IMR-90 (cell line): ENCODE measurements at regions not wholly inside any gene's neighbourhood (a gene's known extent, or its start where the extent isn't known, plus 50 kb on each side); places are given as distances from the start of the nearest gene placed in this dataset.

Experiments used
- ATAC-seq: fragments of 200-7000 bp; cut with Tn5 transposase; 2 replicates; pipeline ENCODE4 v1.9.1; 2020; ENCODE audit warnings: low read depth, mild to moderate bottlenecking, moderate library complexity
- BruUV-seq: library from RNA; stranded (reverse); fragments of 400-500 nt; replicated peaks from 2 replicates; lab custom pipeline; 2021; lab: Mats Ljungman, UMichigan
- CTCF ChIA-PET: fragments of 300-600 bp; formaldehyde crosslinking; extraction: SDS; loops from one replicate; lab custom pipeline; 2021; ENCODE audit warnings: antibody characterized with exemption; lab: Yijun Ruan, JAX
- POLR2A ChIA-PET: fragments of 300-600 bp; sonication (Branson Sonifier 250); formaldehyde crosslinking; loops from one replicate; lab custom pipeline; 2022; ENCODE audit warnings: antibody characterized with exemption; ENCODE audit not compliant: unreplicated experiment; lab: Charles Lee
- DNase-seq: peaks from one replicate; pipeline ENCODE4 v3.0.0; 2013
- H2AFZ ChIP-seq: replicated peaks from 2 replicates; pipeline ENCODE3; 2013; ENCODE audit warnings: low read length, mild to moderate bottlenecking; ENCODE audit not compliant: poor library complexity
- H2AK5ac ChIP-seq: 2 replicates; pipeline ENCODE4 v1.6.1; 2013; ENCODE audit warnings: low read depth, low read length, inconsistent platforms
- H2AK9ac ChIP-seq: replicated peaks from 2 replicates; pipeline ENCODE3; 2013; ENCODE audit warnings: mild to moderate bottlenecking, low read depth, low read length, moderate library complexity; ENCODE audit not compliant: poor library complexity
- H2BK120ac ChIP-seq: 2 replicates; pipeline ENCODE4 v1.6.1; 2013; ENCODE audit warnings: low read depth, low read length, inconsistent platforms
- H2BK15ac ChIP-seq: 3 replicates; pipeline ENCODE4 v1.6.1; 2013; ENCODE audit warnings: low read depth, low read length, inconsistent platforms
- H2BK20ac ChIP-seq: 2 replicates; pipeline ENCODE4 v1.6.1; 2013; ENCODE audit warnings: low read depth, mild to moderate bottlenecking, inconsistent platforms, low read length, moderate library complexity
- H2BK5ac ChIP-seq: 2 replicates; pipeline ENCODE4 v1.6.1; 2013; ENCODE audit warnings: mild to moderate bottlenecking, low read depth, low read length, inconsistent platforms; ENCODE audit not compliant: poor library complexity, severe bottlenecking
- H3K14ac ChIP-seq: replicated peaks from 2 replicates; pipeline ENCODE4 v1.6.1; 2013; ENCODE audit warnings: low read depth, low read length, inconsistent platforms
- H3K18ac ChIP-seq: 2 replicates; pipeline ENCODE4 v1.6.1; 2013; ENCODE audit warnings: low read depth, low read length, control low read depth
- H3K23ac ChIP-seq: 2 replicates; pipeline ENCODE4 v1.6.1; 2013; ENCODE audit warnings: low read depth, low read length, inconsistent platforms
- H3K27ac ChIP-seq: 2 replicates; pipeline ENCODE4 v1.5.1; 2013; ENCODE audit warnings: mild to moderate bottlenecking, control low read depth, low read length; ENCODE audit not compliant: insufficient read depth
- H3K27me3 ChIP-seq: 2 replicates; pipeline ENCODE4 v1.6.1; 2013; ENCODE audit warnings: low read length; ENCODE audit not compliant: control insufficient read depth, insufficient read depth
- H3K36me3 ChIP-seq: 2 replicates; pipeline ENCODE4 v1.6.1; 2013; ENCODE audit warnings: low read length, mixed read lengths; ENCODE audit not compliant: control insufficient read depth, insufficient read depth
- H3K4ac ChIP-seq: 2 replicates; pipeline ENCODE4 v1.6.1; 2013; ENCODE audit warnings: low read depth, low read length, inconsistent platforms
- H3K4me1 ChIP-seq: 2 replicates; pipeline ENCODE4 v1.6.1; 2013; ENCODE audit warnings: low read length, mixed read lengths; ENCODE audit not compliant: control insufficient read depth, insufficient read depth
- H3K4me2 ChIP-seq: 2 replicates; pipeline ENCODE4 v1.6.1; 2013; ENCODE audit warnings: low read depth, mild to moderate bottlenecking, control low read depth, low read length, moderate library complexity
- H3K4me3 ChIP-seq: 2 replicates; pipeline ENCODE4 v1.5.1; 2013; ENCODE audit warnings: low read depth, mild to moderate bottlenecking, control low read depth, low read length, moderate library complexity; ENCODE audit not compliant: insufficient read depth
- H3K56ac ChIP-seq: 2 replicates; pipeline ENCODE4 v1.6.1; 2013; ENCODE audit warnings: low read length, inconsistent platforms; ENCODE audit not compliant: insufficient read depth; ENCODE audit errors: extremely low read depth
- H3K79me1 ChIP-seq, 2 experiments: 2 replicates each; pipeline ENCODE4 v1.6.1; 2013; ENCODE audit warnings: low read length in 2 of 2, inconsistent platforms in 1 of 2, low read depth in 1 of 2
- H3K9ac ChIP-seq: 2 replicates; pipeline ENCODE4 v1.6.1; 2013; ENCODE audit warnings: low read depth, low read length, control low read depth
- H3K9me1 ChIP-seq: 2 replicates; pipeline ENCODE4 v1.6.1; 2013; ENCODE audit warnings: low read length, inconsistent platforms; ENCODE audit not compliant: insufficient read depth
- H3K9me3 ChIP-seq: 2 replicates; pipeline ENCODE4 v1.6.1; 2013; ENCODE audit warnings: low read length; ENCODE audit not compliant: control insufficient read depth, insufficient read depth
- H4K20me1 ChIP-seq: 2 replicates; pipeline ENCODE4 v1.6.1; 2013; ENCODE audit warnings: low read length, inconsistent platforms; ENCODE audit not compliant: insufficient read depth
- H4K5ac ChIP-seq: 2 replicates; pipeline ENCODE4 v1.6.1; 2013; ENCODE audit warnings: mild to moderate bottlenecking, low read depth, low read length, control low read depth
- H4K8ac ChIP-seq, 2 experiments: 2 replicates each; pipeline ENCODE4 v1.6.1; 2013; ENCODE audit warnings: low read depth in 2 of 2, low read length in 2 of 2, control low read depth in 1 of 2, inconsistent platforms in 1 of 2
- H4K91ac ChIP-seq: 2 replicates; pipeline ENCODE4 v1.6.1; 2013; ENCODE audit warnings: low read depth, low read length, inconsistent platforms; ENCODE audit not compliant: insufficient read depth
- BHLHE40 ChIP-seq: fragments of 150-350 bp; IDR thresholded peaks from 2 replicates; pipeline ENCODE4 v1.6.1; 2016; ENCODE audit warnings: mild to moderate bottlenecking, low read depth, low read length
- CEBPB ChIP-seq: IDR thresholded peaks from 2 replicates; pipeline ENCODE4 v1.6.1; 2012; ENCODE audit warnings: low read depth, low read length, improper control_type of control experiment
- CTCF ChIP-seq: conservative IDR thresholded peaks from 2 replicates; pipeline ENCODE4 v1.5.1; 2012; ENCODE audit warnings: mild to moderate bottlenecking, low read depth, low read length, improper control_type of control experiment
- ELK1 ChIP-seq: fragments of 150-350 bp; IDR thresholded peaks from 2 replicates; pipeline ENCODE4 v1.6.1; 2016; ENCODE audit warnings: low read depth, mild to moderate bottlenecking, low read length, moderate library complexity, borderline replicate concordance
- FOS ChIP-seq: fragments of 150-350 bp; IDR thresholded peaks from 2 replicates; pipeline ENCODE4 v1.6.1; 2016; ENCODE audit warnings: low read depth, low read length
- MAFK ChIP-seq: IDR thresholded peaks from 2 replicates; pipeline ENCODE4 v1.6.1; 2012; ENCODE audit warnings: low read depth, low read length, improper control_type of control experiment
- MAZ ChIP-seq: IDR thresholded peaks from 2 replicates; pipeline ENCODE4 v1.6.1; 2012; ENCODE audit warnings: low read depth, mild to moderate bottlenecking, low read length, improper control_type of control experiment, moderate library complexity, borderline replicate concordance
- MXI1 ChIP-seq: IDR thresholded peaks from 2 replicates; pipeline ENCODE4 v1.6.1; 2012; ENCODE audit warnings: low read depth, mild to moderate bottlenecking, low read length, moderate library complexity, borderline replicate concordance
- NFE2L2 ChIP-seq: fragments of 150-350 bp; IDR thresholded peaks from 2 replicates; pipeline ENCODE4 v1.6.1; 2016; ENCODE audit warnings: low read depth, mild to moderate bottlenecking, low read length
- POLR2A ChIP-seq: IDR thresholded peaks from 2 replicates; pipeline ENCODE4 v1.6.1; 2012; ENCODE audit warnings: mild to moderate bottlenecking, low read depth, low read length
- RCOR1 ChIP-seq: IDR thresholded peaks from 2 replicates; pipeline ENCODE4 v1.6.1; 2012; ENCODE audit warnings: mild to moderate bottlenecking, low read length, improper control_type of control experiment; ENCODE audit not compliant: insufficient replicate concordance
- RFX5 ChIP-seq: IDR thresholded peaks from 2 replicates; pipeline ENCODE4 v1.8.0; 2012; ENCODE audit warnings: low read depth, mild to moderate bottlenecking, low read length, moderate library complexity
- SMC3 ChIP-seq: fragments of 150-350 bp; IDR thresholded peaks from 2 replicates; pipeline ENCODE4 v1.6.1; 2016; ENCODE audit warnings: low read depth, mild to moderate bottlenecking, antibody characterized with exemption, low read length, moderate library complexity
- USF2 ChIP-seq: fragments of 150-350 bp; IDR thresholded peaks from 2 replicates; pipeline ENCODE4 v1.6.1; 2017; ENCODE audit warnings: mild to moderate bottlenecking, antibody characterized with exemption, low read length, low read depth
- WGBS, 2 experiments: methylation state at CpG; one replicate each; pipeline versions ENCODE4 v1.1.5 to v1.1.7; 2013; ENCODE audit warnings: missing lambda C conversion rate in 2 of 2; ENCODE audit not compliant: insufficient read length in 1 of 2; ENCODE audit errors: extremely low coverage in 2 of 2; 5-methylcytosine and 5-hydroxymethylcytosine counted together
- dilution Hi-C: fragments of 300-500 bp; cut with HindIII; formaldehyde crosslinking; loops from one replicate; pipeline ENCODE4 v1.14.3; 2018; ENCODE audit warnings: low sequenced_read_pairs; ENCODE audit not compliant: unreplicated experiment
- in situ Hi-C: fragments of 300-500 bp; cut with MboI; formaldehyde crosslinking; loops from 3 replicates; pipeline ENCODE4 v1.14.3; 2019; ENCODE audit warnings: low sequenced_read_pairs, inconsistent platforms, mixed read lengths
- intact Hi-C: fragments of 100-400 bp; cut with micrococcal nuclease; formaldehyde crosslinking; loops from 2 replicates; pipeline ENCODE4 v1.10.0; 2022

- 17% methylated on average over 1 of the region's 5 CpGs; no CpG with 5 or more reads in 1 of the 2 experiments for WGBS, 2 experiments
- ATAC-seq, result no peak
These were observed 143.9 kb downstream of the GALR1 start for GRCh38 chr18:77393519-77393918.

More at GRCh38 chr18:77393519-77393918, 143.9 kb downstream of the GALR1 start:
- Histone ChIP-seq H2BK15ac (no peak overlapping the region), H3K36me3 (no peaks in the 10 kb centered on the region), H4K8ac (no peak overlapping the region), H3K9ac (no peak overlapping the region), H3K27me3 (no peaks in the 10 kb centered on the region), H3K27ac (no peak overlapping the region), H3K56ac (no peak overlapping the region), H2AK9ac (no peak overlapping the region), H3K4ac (no peak overlapping the region), H4K91ac (no peak overlapping the region), H3K23ac (no peak overlapping the region), H2AFZ (no peak overlapping the region), H3K79me1 (no peaks in the 10 kb centered on the region), H2BK20ac (no peak overlapping the region), H2BK5ac (no peak overlapping the region), H4K5ac (no peak overlapping the region), H3K4me1 (no peaks in the 10 kb centered on the region), H3K4me2 (no peak overlapping the region), H3K14ac (no peak overlapping the region), H3K9me1 (no peaks in the 10 kb centered on the region), H2BK120ac (no peak overlapping the region), H3K18ac (no peak overlapping the region), H4K20me1 (no peaks in the 10 kb centered on the region), H2AK5ac (no peak overlapping the region), H3K9me3 (peaks cover 7% of the 10 kb centered on the region), H3K4me3 (no peak overlapping the region)
- TF ChIP-seq MAFK (no peak), POLR2A (no peak), NFE2L2 (no peak), MAZ (no peak), CEBPB (no peak), FOS (no peak), BHLHE40 (no peak), ELK1 (no peak), SMC3 (no peak), RFX5 (no peak), RCOR1 (no peak), CTCF (no peak), USF2 (no peak), MXI1 (no peak)
- in situ Hi-C loops, result no loop called here
- dilution Hi-C loops, result no loop called here
- ChIA-PET CTCF (no interaction called here), POLR2A (no interaction called here)
- BruUV-seq, result no TSS peak
- intact Hi-C loops, result no loop called here
- DNase-seq, result no peak
